GM18517 (cell line): ENCODE measurements at regions not wholly inside any gene's neighbourhood (a gene's known extent, or its start where the extent isn't known, plus 50 kb on each side); places are given as distances from the start of the nearest gene placed in this dataset.

Source experiments
- ATAC-seq: cut with Tn5 transposase; IDR thresholded peaks from one replicate; pipeline ENCODE4 v1.9.1; 2021; ENCODE audit warnings: mild to moderate bottlenecking, moderate library complexity; ENCODE audit not compliant: unreplicated experiment

GRCh38 chr9:119844431-119844830 is 475.2 kb upstream of the BRINP1 start:
- no peak for ATAC-seq

DNA sequence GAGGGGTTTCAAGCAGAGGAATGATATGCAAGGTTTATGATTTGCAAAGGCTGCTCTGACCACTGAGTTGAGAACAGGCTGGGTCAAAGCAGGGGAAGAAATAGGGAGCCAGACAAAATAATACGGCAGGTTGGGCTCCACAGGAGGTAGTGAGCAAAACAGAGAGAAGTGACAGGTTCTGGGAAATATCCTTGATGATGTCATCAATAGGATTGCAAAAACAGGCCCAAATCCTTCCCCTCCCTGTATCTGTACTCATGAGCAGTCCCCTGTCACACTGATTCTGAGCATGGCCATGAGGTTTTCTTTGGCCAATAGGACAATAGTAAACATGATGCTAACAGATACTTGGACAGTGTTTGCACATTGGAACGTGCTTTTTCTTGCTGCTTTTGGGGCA is 471.8 kb upstream of the BRINP1 start:
- ATAC-seq: no peak

- ATAC-seq: no peak
Measured at GRCh38 chr9:119839888-119840287, 470.7 kb upstream of the BRINP1 start.

DNA sequence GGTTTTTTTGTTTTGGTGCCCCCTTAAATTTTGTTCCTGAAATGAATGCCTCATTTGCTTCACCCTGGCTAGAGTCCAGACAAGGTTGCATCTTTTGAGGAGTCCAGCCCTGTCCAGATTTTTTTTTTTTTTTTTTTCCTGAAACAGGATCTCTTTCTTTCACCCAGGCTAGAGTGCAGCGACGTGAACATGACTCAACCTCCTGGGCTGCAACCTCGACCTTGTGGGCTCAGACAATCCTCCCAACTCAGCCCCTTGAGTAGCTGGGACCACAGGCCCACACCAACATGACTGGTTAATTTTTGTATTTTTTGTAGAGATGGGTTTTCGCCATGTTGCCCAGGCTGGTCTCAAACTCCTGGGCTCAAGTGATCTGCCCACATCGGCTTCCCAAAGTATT is 469.0 kb upstream of the BRINP1 start:
- no peak for ATAC-seq

DNA sequence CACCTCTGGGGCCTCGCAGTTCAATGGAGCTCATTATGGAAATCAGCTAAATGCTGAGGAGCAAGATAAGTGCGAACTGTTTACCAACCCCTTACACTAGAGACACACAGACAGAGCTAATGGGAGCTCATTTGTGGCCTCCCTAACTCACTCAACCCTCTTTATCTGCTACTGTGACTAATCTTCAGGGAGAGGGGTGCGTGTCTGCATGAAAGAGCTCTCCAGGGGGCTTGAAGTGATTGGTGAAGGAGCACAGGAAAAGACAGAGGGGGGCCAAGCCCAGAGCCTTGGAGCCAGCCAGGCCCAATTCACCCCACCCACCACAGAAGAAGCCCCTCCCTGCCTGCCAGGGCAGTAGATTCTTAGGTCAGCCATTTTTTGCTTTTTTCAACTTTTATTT is 466.8 kb upstream of the BRINP1 start:
- ATAC-seq: no peak

GRCh38 chr9:119834064-119834620 is 464.9 kb upstream of the BRINP1 start:
- no peak for ATAC-seq

- no peak for ATAC-seq
Measured at GRCh38 chr9:119831309-119831708, 462.1 kb upstream of the BRINP1 start.

- no peak for ATAC-seq
Measured at GRCh38 chr9:119829748-119830147, 460.5 kb upstream of the BRINP1 start.

GRCh38 chr9:119829186-119829585 is 460.0 kb upstream of the BRINP1 start:
- no peak for ATAC-seq

- ATAC-seq: no peak
Measured at GRCh38 chr9:119827526-119827925, 458.3 kb upstream of the BRINP1 start.

DNA sequence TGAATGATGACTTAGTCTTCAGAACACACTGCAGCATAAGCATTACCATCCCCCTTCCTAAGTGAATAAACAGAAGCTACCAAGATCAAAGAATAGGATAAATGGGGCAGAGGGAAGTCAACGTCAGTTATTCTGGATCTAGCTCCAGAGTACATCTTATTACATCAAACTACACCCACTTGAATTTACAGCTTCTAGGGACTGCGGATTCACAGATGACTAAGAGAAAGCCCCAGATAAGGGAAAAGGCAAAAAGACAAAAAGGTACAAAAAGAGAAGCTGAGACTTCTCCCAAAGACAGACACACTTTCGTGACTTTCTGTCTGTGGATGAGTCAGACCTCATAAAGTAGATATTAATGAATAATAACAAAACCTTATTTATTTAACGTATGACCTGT is 457.9 kb upstream of the BRINP1 start:
- no peak for ATAC-seq

GRCh38 chr9:119818726-119819435 is 449.6 kb upstream of the BRINP1 start:
- no peak for ATAC-seq

- no peak for ATAC-seq
Measured at GRCh38 chr9:119810645-119811429, 441.6 kb upstream of the BRINP1 start.

DNA sequence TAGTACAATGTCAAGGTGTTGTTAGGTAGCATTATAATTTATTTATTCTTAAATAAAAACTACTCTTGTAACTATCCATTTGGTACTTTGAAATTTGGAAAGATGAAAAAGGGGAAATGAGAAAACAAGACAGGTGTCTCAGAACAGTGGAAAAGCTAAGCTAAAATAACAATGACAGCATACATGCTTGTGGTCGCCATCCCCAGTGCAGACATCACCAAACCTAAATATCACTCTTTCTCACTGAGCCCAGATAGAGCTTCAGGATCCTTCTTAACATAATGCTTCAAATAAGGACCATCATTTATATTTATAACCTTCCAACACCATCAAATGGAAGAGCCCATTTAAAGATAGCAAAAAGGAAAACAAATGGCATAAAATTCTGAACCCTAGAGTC is 434.4 kb upstream of the BRINP1 start:
- ATAC-seq: no peak

DNA sequence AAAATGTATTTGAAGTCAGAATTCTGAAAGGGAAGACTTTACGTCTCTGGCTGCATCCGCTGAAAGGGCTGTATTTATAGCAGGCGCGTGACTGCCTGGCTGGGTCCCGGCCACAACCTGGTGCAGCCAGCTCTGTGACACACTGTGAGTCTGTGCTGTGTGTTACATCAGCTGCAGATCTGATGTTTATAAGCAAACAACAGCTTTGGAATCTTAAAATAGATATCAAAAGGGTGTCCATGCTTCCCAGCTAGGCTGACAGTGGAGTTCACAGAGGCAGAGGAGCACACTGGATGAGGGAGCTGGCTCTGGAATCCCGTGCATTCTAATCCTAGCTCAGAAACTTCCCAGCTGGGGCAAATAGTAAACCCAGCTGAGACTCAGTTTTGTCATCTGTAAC is 433.4 kb upstream of the BRINP1 start:
- no peak for ATAC-seq

DNA sequence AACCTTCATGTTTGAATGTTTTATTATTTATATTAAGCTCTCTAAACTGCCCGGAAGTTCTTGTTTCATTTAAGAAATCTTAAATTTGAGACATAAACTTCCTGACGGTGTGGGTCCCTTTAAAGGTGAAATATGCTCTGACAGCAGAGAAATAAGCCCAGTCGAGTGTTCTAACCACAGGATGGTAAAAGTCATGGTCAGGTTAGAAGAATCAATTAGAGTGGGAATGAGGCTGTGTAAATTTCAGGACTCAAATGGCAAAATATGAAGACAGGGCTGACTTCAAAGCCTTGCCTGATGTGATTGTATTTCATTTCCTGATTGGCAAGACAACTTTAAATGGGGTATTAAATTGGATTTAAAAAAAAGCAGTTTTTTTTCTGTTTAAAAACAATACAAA is 432.9 kb upstream of the BRINP1 start:
- no peak for ATAC-seq

- ATAC-seq: no peak
Measured at GRCh38 chr9:119801311-119801710, 432.1 kb upstream of the BRINP1 start.

DNA sequence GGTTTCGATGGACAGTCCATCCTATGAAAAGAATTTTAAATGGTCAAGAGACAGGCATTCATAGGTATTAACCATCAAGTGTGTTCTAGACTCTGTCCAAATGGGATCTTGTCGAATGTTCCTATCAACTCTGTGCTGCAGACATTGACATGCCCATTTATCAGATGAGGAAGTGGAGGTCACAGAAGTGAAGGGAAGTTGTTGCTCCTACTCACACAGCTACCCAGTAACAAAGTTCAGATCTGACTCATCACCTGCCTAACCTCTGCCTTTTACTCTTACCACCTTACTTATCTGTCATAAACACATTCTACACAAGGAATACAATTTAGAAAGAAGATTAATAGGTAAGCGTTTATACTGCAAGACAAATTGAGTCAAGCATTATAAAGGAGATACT is 426.2 kb upstream of the BRINP1 start:
- ATAC-seq: no peak

- ATAC-seq: no peak
Measured at GRCh38 chr9:119794836-119795235, 425.6 kb upstream of the BRINP1 start.

GRCh38 chr9:119793218-119793617 is 424.0 kb upstream of the BRINP1 start:
- no peak for ATAC-seq

- ATAC-seq: peak; percentile 66
Measured at GRCh38 chr9:119792242-119792641, 423.0 kb upstream of the BRINP1 start.

GRCh38 chr9:119789987-119790386 is 420.8 kb upstream of the BRINP1 start:
- no peak for ATAC-seq
